ENCODE measurements at regions not wholly inside any gene's neighbourhood (a gene's known extent, or its start where the extent isn't known, plus 50 kb on each side); places are given as distances from the start of the nearest gene placed in this dataset.

GRCh38 chr10:78401624-78402367 is 368.1 kb downstream of the RPS24 start:
- no peak for DNase-seq

DNA sequence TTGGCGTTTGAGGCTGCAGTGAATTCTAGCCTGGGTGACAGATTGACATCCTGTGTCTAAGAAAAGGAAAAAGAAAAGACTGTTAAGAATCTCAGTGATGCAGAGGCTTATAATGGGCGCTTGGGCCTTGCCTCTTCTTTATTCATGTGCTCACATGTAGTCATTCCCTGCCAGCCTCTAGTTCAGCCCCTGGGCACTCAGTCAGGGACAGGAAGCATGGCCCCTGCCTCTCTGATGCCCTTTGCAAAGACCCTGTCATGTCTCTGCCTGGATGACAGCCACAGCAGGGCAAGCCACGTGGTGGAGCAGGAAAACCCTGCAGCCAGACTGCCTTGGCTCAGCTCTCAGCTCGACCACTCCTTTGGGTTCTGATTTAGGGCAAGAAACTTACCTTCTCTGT is 368.9 kb downstream of the RPS24 start:
- DNase-seq, result no peak

DNA sequence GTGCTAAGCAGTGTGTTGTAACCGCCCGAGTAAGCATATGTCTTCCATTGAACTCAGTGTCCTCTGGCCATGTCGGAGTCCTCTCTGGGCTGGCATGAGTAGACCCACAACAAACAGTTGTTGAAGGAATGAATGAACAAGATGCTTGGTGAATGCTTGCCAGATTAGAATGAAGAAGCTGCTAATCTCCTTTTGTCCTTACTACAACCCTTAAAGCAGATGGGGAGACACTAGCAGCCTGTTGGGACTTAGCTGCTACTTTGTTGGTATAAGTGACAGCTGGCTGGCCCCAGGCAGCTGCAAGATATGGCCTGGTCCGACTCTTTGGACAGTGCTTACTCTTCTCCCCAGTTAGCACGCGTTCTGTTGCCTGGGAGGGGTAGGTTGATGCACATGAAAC is 370.1 kb downstream of the RPS24 start:
- DNase-seq, result no peak

DNA sequence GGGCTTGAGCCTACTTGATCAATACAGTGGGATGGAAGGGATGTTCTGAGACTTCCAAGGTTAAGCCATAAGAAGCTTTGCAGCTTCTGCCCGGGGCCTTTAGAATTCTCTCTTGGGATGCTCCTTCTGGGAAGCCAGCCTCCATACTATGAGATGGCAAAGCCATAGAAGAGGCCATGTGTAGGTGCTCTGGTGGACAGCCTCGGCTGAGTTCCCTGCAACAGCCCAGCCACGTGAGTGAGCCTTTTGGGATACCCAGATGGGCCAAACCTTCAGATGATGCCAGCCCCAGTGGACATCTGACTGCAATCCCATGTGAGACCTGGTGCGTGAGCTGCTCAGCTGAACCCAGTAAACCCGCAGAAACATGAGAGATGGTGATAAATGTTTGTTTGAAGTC is 370.6 kb downstream of the RPS24 start:
- no peak for DNase-seq

- no peak for DNase-seq
These were observed 371.6 kb downstream of the RPS24 start for GRCh38 chr10:78405231-78405630.

DNA sequence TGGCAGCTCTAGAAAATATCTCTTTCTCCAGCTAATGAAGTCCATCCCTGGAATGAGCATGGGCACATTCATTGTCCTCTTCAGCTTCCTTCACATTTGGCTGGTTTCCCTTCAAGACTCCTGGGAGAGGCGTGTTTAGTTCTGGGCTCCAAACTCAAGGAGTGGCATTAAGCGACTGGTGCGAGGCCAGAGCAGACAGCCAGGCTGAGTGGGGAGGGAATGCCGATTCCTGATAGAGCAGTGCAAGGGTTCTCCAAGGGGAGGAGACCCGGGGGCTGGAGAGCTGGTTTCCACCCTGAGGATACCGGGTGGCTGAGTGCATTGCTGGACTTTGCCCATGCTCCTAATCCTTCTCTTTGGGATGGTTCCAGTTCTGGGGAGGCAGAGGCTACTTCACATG is 372.1 kb downstream of the RPS24 start:
- no peak for DNase-seq

DNA sequence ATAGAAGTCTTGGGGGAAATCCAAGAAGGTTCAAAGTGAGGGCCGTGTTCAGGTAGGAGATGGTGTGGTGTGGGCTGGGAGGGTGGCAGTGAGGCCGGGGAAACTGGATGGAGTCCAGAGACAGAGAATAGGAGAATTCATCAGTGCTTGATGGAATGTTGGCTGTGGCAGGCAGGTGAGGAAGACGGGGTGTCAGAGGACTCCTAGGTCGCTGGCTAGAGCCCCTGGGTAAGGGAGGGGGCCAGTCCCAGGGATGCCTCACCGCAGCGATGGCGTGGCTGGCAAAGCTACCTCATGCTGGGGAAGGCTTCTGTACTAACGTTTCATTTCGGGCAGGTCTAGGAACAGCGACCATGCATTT is 373.0 kb downstream of the RPS24 start:
- no peak for DNase-seq

DNA sequence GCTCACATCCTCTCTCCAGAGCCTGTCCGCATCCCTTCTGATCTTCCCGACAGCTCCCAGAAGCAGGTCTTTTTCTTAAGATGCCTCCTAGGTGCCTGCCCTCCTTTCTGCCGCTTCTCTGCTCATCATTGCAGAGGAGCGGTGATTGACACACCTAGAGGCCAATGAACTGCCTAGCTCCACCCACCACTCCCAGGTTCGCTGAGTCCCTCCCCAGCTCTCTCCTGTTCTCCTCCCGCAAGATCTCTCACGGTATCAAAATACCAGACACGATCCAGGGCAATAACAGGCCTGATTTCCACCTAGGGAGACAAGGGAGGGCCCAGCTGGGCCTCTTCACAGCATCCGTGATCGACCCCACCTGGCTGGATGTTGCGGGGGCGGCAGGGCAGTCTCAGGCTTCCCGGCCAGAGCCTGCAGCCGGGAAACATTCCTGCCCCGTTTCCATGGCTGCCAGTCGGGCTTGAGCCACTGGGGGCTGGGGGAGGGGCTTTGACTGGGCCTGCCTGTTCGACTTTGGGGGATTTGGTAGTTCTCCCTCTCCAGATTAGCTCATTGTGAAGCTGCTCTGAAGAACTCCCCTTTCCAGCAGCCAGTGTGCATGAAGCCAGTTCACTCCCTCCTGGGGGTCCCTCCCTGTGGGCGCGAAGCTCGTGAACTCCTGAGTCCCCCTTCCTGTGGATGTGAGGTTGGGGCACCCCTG is 373.5 kb downstream of the RPS24 start:
- peak; percentile 35 for DNase-seq

GRCh38 chr10:78407966-78408365 is 374.3 kb downstream of the RPS24 start:
- no peak for DNase-seq

DNA sequence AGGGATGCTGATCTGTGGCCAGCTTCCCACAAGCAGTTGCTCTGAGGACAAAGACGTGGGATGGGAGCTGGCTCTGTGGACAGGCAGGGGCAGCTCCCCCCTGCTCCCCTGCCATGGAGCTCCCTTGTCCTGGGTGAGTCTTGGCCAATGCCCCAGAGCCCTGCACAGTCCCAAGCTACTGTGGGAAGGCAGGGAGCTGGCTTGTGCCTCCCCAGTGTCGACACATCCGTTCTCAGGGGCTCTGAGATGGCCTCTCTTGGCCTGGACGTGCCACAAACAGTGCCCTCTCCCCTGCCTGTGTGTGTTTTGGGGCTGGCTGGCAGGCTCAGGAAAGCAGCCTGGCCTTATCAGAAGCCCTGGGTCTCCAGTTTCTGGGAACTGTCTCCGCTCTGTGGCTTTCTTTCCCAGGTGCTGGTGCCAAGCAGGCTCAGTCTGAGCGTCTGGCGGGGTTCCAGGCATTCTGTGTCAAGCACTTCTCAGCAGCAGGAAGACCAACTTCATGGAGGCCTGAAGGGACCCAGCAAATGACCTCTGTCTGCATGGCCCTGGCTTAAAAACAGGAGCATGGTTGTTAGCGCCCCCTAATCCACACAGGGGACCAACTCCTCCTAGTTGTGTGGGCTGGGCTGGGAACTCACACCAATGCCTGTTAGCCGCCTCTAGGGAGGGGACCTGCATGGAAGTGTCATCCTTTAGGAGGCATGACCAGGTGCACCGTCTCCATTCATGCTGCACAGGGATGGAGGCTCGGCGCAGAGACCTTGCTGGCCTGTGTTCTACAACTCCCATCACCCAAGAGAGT is 375.2 kb downstream of the RPS24 start:
- DNase-seq, result no peak

DNA sequence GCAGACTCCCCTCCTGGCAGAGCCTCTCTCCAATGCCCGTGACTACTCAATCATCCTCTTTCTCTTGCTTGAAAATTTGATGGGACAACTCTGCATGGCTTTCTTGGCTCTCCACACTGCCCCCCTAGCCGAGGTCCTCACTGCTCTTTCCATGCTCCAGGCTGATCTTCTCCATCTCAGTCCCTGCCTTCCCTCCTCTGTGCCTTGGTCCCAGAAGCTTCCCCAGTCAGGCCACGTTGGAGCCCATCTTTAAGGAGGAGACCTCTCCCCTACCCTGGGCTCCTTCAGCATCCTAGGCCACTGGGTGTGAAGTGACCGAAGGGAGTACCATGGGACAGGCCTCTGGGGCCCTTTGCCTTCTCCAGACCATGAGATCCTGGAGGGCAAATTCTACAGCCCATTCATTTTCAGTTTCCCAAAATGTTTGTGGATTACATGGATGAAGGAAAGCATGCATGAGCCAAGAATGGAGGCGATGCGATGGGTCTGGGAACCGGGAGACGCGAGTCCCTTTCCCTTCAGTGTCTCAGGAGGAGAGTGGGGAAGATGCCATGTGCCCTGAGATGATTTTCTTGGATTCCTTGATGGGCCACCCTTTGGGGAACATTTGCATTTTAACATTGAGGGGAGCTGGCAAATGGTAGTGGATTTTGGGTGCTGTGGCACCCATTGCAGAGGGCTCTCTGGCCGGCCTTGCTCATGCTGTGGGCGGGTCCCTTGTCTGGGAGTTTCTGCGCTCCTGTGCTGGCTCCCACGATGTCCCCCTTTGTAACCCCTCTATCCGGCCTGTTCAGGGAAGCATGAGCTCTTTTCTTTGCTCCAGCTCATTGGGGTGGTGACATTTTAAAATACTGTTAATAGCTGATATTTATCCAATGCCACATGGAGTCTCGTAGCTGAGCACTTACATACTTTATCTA is 376.6 kb downstream of the RPS24 start:
- DNase-seq, result no peak

- no peak for DNase-seq
These were observed 378.1 kb downstream of the RPS24 start for GRCh38 chr10:78411716-78412115.

DNA sequence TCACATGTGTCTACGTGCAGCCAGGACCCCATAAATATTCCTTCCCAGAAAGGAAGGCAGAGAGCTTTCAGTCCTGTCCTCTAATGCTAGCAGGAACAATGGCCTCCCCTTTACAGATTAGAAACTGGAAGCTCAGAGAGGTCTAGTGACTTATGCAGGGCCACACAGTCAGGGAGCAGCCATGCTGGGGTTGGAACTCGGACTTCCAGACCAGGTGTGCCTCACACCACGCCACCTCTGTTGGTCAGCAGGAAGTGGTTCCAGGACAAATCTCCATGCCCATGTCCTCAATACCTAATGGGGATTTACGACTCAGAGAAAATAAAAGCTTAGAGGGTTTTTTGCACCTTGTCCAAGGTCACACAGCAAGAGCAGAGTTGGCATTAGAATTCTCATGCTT is 378.9 kb downstream of the RPS24 start:
- DNase-seq, result no peak

DNA sequence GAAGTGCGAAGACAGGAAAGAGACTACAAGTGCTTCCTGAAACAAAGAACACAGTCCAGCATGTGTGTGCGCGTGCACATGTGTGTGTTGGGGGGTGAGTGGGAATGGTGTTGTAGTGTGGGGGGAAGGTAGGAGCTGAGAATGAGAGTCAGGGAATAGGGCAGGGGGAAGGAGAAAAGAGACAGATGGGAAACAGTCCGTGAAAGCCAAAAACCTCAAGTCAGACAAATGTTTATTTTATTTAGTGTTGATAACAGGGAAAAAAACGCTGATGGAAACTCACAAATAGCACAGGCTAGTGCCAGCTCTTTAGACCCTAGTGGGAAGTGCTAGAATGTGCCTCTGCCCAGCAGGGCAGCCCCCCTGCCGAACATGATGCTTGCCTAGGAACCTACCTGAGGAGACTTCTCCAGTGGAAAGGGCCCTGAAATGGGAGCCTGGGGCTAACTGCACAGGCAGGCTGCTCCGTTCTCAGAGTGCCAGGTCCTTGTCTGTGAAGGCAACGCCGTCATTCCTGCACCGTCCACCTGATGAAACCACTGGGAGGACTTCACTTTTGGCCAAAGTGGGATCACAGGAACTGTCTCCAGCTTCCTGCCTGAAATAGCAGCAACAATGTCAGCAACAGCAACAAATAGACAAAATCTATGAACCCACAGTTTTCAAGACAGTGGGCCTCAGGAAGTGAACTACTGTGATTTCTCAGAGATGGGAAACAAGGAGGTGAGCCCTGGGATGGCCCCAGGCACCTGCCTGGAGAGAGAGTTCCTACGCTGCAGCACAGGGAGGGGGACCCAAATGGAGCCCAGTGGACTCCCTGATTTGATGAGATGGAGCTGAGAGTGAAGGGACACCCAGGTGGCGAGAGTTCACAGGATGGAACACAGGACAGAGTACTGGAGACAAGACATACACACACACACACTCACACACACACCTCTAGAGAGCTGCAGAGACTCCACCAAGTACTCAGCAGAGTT is 379.7 kb downstream of the RPS24 start:
- no peak for DNase-seq

GRCh38 chr10:78414380-78414779 is 380.7 kb downstream of the RPS24 start:
- no peak for DNase-seq

DNA sequence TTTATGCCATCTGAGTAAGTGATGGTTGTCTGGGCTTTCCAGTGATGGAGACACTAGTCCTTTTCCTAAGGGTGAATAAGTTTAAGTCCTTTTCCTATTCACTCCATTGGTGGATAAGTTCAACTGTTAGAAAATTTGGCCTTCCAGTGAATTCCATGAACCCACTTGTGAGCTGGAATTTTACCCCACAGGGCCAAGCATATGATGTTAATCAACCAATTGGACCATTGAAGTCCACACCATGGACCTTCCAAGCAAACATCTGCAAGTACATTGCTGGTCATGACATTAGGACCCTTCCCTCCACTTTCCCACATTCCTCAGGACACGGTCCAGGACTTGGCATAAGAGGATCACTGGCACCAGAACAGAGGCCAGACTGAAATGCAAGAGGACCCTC is 381.4 kb downstream of the RPS24 start:
- no peak for DNase-seq

GRCh38 chr10:78416031-78417011 is 382.7 kb downstream of the RPS24 start:
- DNase-seq, result no peak

DNA sequence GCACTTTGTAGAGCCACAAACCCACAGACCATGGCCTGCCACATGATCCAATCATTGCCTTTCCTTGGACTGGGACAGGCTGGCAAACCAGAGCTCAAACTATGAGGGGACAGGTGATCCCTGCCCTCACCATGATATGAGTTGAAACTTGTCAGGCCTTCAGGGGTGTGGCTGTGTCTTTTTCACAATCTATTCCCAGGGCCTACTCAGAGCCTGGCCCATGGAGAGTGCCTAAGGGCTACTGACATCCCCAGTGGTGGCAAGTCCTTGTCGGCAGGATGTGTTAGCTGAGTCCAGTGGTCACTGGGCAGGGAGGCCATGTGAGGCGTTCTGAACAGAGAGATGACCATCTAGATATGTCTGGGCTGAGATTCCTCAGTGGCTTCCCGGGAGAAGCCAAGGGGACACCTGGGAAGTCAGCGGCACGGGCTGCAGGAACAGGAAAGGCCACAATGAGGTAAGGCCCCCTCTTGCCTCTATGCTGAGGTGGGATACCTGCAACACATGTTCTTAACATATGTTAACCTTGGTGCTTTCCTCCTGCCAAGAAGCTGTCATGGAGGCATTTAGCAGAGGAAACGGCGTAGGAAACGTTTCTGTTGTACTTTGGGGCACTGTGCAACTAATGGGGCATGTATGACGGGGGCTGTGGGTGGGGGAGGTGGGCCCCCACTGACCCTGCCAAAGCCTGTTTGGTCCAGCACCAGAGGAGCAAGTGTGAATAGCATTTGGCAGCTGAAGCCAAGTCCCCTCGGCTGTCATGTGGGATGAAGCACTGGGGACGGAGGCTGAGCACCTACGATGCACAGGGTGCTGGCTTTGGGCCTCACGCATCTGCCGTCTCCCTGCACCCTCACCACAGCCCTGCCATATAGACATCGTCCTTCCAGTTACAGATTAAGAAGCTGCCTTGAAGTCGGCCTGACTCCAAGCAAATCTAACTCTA is 384.0 kb downstream of the RPS24 start:
- no peak for DNase-seq

Measured in NCI-H187 treated with DMSO at 0.1 percent for 48 hours (cell line).